ENCODE measurements at regions not wholly inside any gene's neighbourhood (a gene's known extent, or its start where the extent isn't known, plus 50 kb on each side); places are given as distances from the start of the nearest gene placed in this dataset.

DNA sequence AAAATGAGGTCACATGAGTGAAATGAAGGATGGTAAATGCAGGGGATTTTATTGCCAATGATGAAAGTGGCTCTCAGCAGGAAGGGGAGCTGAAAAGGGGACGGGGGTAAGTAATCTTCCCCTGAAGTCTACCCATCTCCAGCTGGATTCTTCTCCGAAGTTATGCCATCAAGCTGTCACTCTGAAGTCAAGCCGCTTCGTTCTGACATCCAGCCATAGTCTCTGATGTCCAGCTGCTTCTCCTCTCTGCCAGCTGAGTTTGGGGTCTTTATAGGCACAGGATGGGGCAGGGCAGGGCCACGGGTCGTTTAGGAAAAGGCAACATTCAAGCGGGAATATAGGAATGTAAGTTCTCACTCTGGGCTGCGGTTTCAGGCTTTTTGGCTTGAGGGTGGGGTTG, 181.9 kb upstream of the ANO3 start:
- DNase-seq (ENCODE audit: low read depth, low spot score) (no peak), FAIRE-seq (no peak)
- Histone ChIP-seq H3K4me1 (ENCODE audit: control insufficient read depth, extremely low read depth, insufficient read depth, low read length) (no peaks in the 10 kb centered on the region), H3K79me2 (ENCODE audit: control insufficient read depth, insufficient read depth, low read length) (no peaks in the 10 kb centered on the region), H3K4me3 (ENCODE audit: control insufficient read depth in 2 of 3, extremely low read depth in 1 of 3, insufficient read depth in 2 of 3, low read depth in 1 of 3, low read length in 3 of 3) (no peak overlapping the region), H3K27me3 (ENCODE audit: control insufficient read depth, extremely low read depth, insufficient read depth, low read length) (no peaks in the 10 kb centered on the region), H3K9ac (ENCODE audit: control insufficient read depth, extremely low read depth, insufficient read depth, low read length) (no peak overlapping the region), H3K36me3 (ENCODE audit: control insufficient read depth in 2 of 2, extremely low read depth in 1 of 2, insufficient read depth in 2 of 2, low read length in 2 of 2) (no peaks in the 10 kb centered on the region), H3K4me2 (ENCODE audit: control insufficient read depth, extremely low read depth, insufficient read depth, low read depth, low read length) (no peak overlapping the region), H3K9me3 (ENCODE audit: control insufficient read depth, low read depth, low read length) (no peaks in the 10 kb centered on the region), H3K9me1 (ENCODE audit: control insufficient read depth, extremely low read depth, insufficient read depth, low read length) (no peaks in the 10 kb centered on the region), H2AFZ (ENCODE audit: control insufficient read depth, low read length) (no peak overlapping the region), H3K27ac (ENCODE audit: control insufficient read depth, insufficient read depth, low read length) (no peak overlapping the region), H4K20me1 (ENCODE audit: control insufficient read depth, extremely low read depth, insufficient read depth, low read length) (no peaks in the 10 kb centered on the region)
- dilution Hi-C loops (cut with MboI; ENCODE audit: extremely low pct_ligation_motif_present, low sequenced_read_pairs), result no loop called here
- no peak for TF ChIP-seq EZH2 (IDR thresholded peaks at IDR 0.05; ENCODE audit: low read length)
- TF ChIP-seq, protein P1, sequence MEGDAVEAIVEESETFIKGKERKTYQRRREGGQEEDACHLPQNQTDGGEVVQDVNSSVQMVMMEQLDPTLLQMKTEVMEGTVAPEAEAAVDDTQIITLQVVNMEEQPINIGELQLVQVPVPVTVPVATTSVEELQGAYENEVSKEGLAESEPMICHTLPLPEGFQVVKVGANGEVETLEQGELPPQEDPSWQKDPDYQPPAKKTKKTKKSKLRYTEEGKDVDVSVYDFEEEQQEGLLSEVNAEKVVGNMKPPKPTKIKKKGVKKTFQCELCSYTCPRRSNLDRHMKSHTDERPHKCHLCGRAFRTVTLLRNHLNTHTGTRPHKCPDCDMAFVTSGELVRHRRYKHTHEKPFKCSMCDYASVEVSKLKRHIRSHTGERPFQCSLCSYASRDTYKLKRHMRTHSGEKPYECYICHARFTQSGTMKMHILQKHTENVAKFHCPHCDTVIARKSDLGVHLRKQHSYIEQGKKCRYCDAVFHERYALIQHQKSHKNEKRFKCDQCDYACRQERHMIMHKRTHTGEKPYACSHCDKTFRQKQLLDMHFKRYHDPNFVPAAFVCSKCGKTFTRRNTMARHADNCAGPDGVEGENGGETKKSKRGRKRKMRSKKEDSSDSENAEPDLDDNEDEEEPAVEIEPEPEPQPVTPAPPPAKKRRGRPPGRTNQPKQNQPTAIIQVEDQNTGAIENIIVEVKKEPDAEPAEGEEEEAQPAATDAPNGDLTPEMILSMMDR (optimal IDR thresholded peaks at IDR 0.05 in 1 of 3, IDR thresholded peaks at IDR 0.05 in 1 of 3, conservative IDR thresholded peaks at IDR 0.05 in 1 of 3; ENCODE audit: extremely low read depth in 1 of 3, insufficient read depth in 2 of 3, low read length in 3 of 3), result no peak

DNA sequence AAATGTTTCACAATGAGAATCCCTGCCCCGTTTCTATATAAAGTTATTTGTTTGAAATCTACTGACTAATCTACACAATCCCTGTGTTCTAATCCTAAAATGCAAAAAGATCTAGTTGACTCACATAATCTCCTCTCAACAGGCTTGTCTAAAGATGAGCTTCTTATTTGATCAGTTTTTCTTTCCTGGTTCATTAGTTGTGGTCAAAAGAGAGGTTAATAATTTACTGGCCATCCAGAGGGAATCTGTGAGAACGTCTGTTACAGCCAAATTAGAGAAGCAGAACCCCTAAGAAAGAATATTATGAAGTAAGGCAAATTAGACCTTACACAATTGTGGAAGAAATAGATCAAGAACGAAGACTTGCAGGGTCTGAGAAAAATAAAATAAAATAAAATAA, 173.7 kb upstream of the ANO3 start:
- H3K27ac ChIP-seq (ENCODE audit: control insufficient read depth, insufficient read depth, low read length), result no peak overlapping the region
- no peak overlapping the region for H3K4me2 ChIP-seq (ENCODE audit: control insufficient read depth, extremely low read depth, insufficient read depth, low read depth, low read length)
- FAIRE-seq (no peak), DNase-seq (ENCODE audit: low read depth, low spot score) (no peak)
- no peaks in the 10 kb centered on the region for H3K9me3 ChIP-seq (ENCODE audit: control insufficient read depth, low read depth, low read length)
- H3K9me1 ChIP-seq (ENCODE audit: control insufficient read depth, extremely low read depth, insufficient read depth, low read length), result no peaks in the 10 kb centered on the region
- no peaks in the 10 kb centered on the region for H4K20me1 ChIP-seq (ENCODE audit: control insufficient read depth, extremely low read depth, insufficient read depth, low read length)
- H3K79me2 ChIP-seq (ENCODE audit: control insufficient read depth, insufficient read depth, low read length), result no peaks in the 10 kb centered on the region
- TF ChIP-seq, protein P1 (optimal IDR thresholded peaks at IDR 0.05 in 1 of 3, IDR thresholded peaks at IDR 0.05 in 1 of 3, conservative IDR thresholded peaks at IDR 0.05 in 1 of 3; ENCODE audit: extremely low read depth in 1 of 3, insufficient read depth in 2 of 3, low read length in 3 of 3), result no peak
- TF ChIP-seq EZH2 (IDR thresholded peaks at IDR 0.05; ENCODE audit: low read length), result no peak
- no peak overlapping the region for H3K9ac ChIP-seq (ENCODE audit: control insufficient read depth, extremely low read depth, insufficient read depth, low read length)
- no peaks in the 10 kb centered on the region for H3K4me1 ChIP-seq (ENCODE audit: control insufficient read depth, extremely low read depth, insufficient read depth, low read length)
- H3K27me3 ChIP-seq (ENCODE audit: control insufficient read depth, extremely low read depth, insufficient read depth, low read length), result no peaks in the 10 kb centered on the region
- H2AFZ ChIP-seq (ENCODE audit: control insufficient read depth, low read length), result no peak overlapping the region
- dilution Hi-C loops (cut with MboI; ENCODE audit: extremely low pct_ligation_motif_present, low sequenced_read_pairs), result no loop called here
- H3K36me3 ChIP-seq (ENCODE audit: control insufficient read depth in 2 of 2, extremely low read depth in 1 of 2, insufficient read depth in 2 of 2, low read length in 2 of 2), result no peaks in the 10 kb centered on the region
- H3K4me3 ChIP-seq (ENCODE audit: control insufficient read depth in 2 of 3, extremely low read depth in 1 of 3, insufficient read depth in 2 of 3, low read depth in 1 of 3, low read length in 3 of 3), result no peak overlapping the region

Measured in keratinocyte (primary cell).